ENCODE measurements at regions not wholly inside any gene's neighbourhood (a gene's known extent, or its start where the extent isn't known, plus 50 kb on each side); places are given as distances from the start of the nearest gene placed in this dataset.
A peak's percentile ranks its signal among the peaks of the same experiment; 100 is the strongest.

DNA sequence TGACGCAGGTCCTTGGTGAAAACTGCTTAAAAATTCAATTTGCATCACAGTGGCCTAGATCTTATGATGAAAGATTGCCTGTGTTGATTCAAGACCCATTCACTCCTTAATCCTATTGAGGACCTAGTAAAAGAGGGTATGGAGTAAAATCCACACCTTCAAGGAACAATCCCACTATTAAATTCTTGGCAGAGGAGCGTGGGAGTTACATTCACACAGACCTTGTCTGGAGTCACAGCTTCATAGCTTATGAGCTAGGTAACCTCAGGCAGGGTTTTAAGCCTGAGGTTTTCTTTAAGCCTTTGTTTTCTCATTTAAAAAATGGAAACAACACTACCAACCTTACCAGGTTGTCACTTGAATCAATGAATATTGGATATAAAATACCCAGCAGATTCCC, 566.5 kb upstream of the ZNF462 start:
- Histone ChIP-seq H3K27ac (no peak overlapping the region), H3K4me2 (no peak overlapping the region), H4K20me1 (no peaks in the 10 kb centered on the region), H3K9ac (no peak overlapping the region), H3K27me3 (no peaks in the 10 kb centered on the region), H3K9me3 (no peaks in the 10 kb centered on the region), H3K4me1 (no peaks in the 10 kb centered on the region), H3K36me3 (no peaks in the 10 kb centered on the region), H3K4me3 (no peak overlapping the region)
- no peak for TF ChIP-seq Cebpa-rat (IDR thresholded peaks at IDR 0.05)

DNA sequence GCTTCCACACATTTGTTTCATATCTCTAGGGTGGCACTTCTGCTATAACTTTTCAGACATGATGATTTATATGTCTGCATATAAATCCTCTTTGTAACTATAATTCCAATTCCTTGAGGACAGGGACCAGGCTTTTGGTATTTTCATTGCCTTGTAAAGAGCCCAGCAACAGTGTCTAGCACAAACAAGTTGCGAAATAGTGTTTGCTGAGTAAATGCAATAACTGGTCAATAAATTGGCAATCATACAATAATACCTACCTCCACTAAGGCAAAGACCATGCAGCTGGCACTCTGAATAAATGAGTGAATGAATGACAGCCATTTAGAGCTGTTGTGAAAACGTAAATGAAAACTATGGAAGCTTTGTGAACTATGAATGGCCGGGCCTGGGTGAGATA, 564.0 kb upstream of the ZNF462 start:
- Histone ChIP-seq H3K4me3 (no peak overlapping the region), H4K20me1 (no peaks in the 10 kb centered on the region), H3K27me3 (no peaks in the 10 kb centered on the region), H3K9me3 (no peaks in the 10 kb centered on the region), H3K9ac (no peak overlapping the region), H3K4me1 (no peaks in the 10 kb centered on the region), H3K27ac (no peak overlapping the region), H3K4me2 (no peak overlapping the region), H3K36me3 (no peaks in the 10 kb centered on the region)
- TF ChIP-seq Cebpa-rat (IDR thresholded peaks at IDR 0.05): peak; percentile 70; the same call in 1 of the 2 replicates

DNA sequence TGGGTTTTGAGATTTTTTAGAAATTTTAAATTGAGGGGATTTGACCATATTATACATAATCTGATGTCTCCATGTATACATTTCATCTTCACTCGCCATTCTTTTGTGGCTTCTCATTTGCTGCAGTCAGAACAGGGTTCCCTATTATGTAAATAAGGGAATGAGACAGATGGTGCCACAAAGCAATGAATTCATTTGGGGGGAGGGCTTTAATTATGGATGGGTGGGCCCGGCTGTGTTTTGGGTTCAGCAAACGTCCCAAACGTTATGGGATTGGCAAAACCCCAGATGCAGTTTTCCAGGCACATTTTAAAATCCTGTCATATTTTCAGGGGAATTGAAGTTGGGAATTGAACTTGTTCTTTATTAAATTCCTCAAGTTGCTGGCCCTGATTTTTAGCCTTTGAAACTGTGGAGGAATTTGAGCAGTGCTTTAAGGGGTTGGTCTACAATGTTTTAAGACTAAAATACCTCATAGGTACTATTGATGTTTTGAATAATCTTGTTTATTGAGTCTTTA, 558.5 kb upstream of the ZNF462 start:
- Histone ChIP-seq H3K4me3 (no peak overlapping the region), H3K4me2 (no peak overlapping the region), H3K27ac (no peak overlapping the region), H3K36me3 (no peaks in the 10 kb centered on the region), H3K27me3 (no peaks in the 10 kb centered on the region), H3K4me1 (no peaks in the 10 kb centered on the region), H3K9me3 (no peaks in the 10 kb centered on the region), H3K9ac (no peak overlapping the region), H4K20me1 (no peaks in the 10 kb centered on the region)
- no peak for TF ChIP-seq Cebpa-rat (IDR thresholded peaks at IDR 0.05)

DNA sequence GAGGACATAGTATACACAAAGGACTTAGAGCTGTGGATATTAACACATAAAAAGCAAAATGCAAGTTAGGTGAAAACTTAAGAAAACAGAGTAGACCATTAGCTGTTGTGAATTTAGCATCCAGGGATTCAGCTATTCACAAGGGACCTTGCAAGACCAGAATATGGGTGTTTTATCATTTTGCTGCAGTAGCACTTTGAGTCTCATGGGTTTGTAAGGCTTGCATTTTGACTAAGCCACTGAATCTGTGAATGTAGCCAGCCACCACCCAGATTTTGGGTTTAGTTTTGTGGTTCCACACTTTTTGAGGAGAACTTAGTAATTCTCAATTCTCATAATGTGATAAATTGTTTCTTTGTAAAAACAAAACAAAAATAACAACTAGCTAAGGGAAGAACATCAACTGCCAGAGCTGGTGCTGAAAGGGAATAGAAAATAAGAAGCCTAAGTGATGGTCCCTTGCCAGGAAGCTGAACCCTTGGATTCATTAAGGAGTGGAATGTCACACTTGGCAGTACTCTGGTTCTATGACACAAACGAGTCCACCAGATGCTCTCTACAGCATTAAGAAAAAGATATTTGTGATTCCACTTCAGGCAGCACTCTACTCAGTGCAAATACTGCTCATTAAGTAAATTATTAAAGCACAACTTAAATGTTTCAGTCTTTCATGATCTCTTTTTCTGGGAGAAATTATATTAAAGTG, 557.4 kb upstream of the ZNF462 start:
- Histone ChIP-seq H4K20me1 (no peaks in the 10 kb centered on the region), H3K36me3 (no peaks in the 10 kb centered on the region), H3K4me1 (no peaks in the 10 kb centered on the region), H3K4me3 (no peak overlapping the region), H3K9ac (no peak overlapping the region), H3K27me3 (no peaks in the 10 kb centered on the region), H3K4me2 (no peak overlapping the region), H3K9me3 (no peaks in the 10 kb centered on the region), H3K27ac (no peak overlapping the region)
- TF ChIP-seq Cebpa-rat (IDR thresholded peaks at IDR 0.05): no peak

DNA sequence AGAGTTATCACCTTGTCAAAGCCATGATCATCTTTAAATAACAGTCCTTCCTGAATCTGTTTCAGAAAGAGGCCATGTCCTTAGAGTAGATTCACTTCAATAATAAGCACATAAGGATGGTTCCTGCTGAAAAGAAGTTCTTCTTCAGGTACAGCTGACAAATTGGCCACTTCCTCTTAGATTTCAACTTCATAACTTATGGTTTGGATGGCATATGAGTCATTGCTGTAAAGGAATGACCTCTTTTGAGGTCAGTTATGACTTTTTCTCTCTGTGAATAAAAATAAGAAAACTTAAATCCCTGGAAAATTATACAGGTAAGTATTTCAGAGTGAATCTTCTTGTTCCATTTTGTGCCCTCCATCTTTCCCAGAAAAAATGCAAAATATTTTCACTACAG, 555.3 kb upstream of the ZNF462 start:
- Histone ChIP-seq H3K27me3 (no peaks in the 10 kb centered on the region), H4K20me1 (no peaks in the 10 kb centered on the region), H3K4me2 (no peak overlapping the region), H3K9ac (no peak overlapping the region), H3K4me3 (no peak overlapping the region), H3K4me1 (no peaks in the 10 kb centered on the region), H3K36me3 (no peaks in the 10 kb centered on the region), H3K27ac (no peak overlapping the region), H3K9me3 (no peaks in the 10 kb centered on the region)
- no peak for TF ChIP-seq Cebpa-rat (IDR thresholded peaks at IDR 0.05)

DNA sequence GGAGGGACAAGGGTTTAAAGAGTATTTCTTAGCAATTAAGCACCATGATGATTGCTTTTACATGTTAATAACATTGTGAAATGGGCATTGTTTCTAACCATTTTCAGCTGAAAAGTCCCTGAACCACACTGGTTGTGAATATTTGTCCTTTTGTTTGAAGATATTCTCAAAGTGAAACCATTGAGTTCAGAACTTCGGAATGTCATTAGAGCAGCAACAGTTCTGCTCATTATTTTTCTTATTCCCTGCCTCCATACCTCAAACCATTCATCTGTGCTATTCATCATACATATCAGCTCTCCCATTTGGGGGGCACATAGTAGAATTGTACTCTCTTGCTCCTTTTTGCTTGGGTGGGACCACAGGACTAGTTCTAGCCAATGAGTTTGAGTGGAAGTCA, 553.0 kb upstream of the ZNF462 start:
- Histone ChIP-seq H3K27me3 (no peaks in the 10 kb centered on the region), H3K4me3 (no peak overlapping the region), H3K27ac (no peak overlapping the region), H3K4me1 (no peaks in the 10 kb centered on the region), H3K4me2 (no peak overlapping the region), H3K9me3 (no peaks in the 10 kb centered on the region), H3K9ac (no peak overlapping the region), H4K20me1 (no peaks in the 10 kb centered on the region), H3K36me3 (no peaks in the 10 kb centered on the region)
- no peak for TF ChIP-seq Cebpa-rat (IDR thresholded peaks at IDR 0.05)

DNA sequence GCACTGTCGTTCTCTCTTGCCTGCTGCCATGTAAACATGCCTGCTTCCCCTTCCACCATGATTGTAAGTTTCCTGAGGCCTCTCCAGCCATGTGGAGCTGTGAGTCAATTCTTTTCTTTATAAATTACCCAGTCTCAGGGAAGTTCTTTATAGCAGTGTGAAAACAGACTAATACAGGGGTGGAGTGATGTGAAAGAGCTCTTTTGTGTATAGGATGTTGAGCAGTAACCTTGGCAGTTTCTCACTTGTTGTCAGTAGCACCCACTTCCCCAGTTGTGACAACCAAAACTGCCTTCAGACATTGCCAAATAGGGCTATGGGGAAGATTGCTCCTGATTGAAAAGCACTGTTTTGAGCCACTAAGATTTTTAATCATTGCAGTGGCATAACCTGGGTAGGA, 552.2 kb upstream of the ZNF462 start:
- Histone ChIP-seq H3K27ac (no peak overlapping the region), H3K4me1 (no peaks in the 10 kb centered on the region), H4K20me1 (no peaks in the 10 kb centered on the region), H3K9ac (no peak overlapping the region), H3K36me3 (no peaks in the 10 kb centered on the region), H3K9me3 (no peaks in the 10 kb centered on the region), H3K4me2 (no peak overlapping the region), H3K27me3 (no peaks in the 10 kb centered on the region), H3K4me3 (no peak overlapping the region)
- TF ChIP-seq Cebpa-rat (IDR thresholded peaks at IDR 0.05): no peak

DNA sequence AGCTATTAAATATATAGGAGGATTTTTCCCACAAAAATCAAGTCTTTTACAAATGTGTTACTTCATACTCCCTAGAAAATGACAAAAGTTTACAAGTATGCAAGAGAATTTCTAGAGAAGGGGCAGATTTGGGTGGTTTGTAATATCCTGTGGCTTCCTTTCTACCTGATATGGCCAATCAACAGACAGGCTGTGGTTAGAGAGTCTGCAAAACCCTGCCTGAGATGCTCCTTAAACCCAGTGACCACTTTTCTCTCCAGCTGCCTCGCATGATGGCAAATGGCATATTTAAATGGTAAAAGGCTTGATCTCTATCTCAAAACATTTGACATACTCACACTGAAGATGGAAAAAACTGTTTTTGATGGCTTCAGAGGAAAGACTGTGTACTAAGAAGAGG, 550.1 kb upstream of the ZNF462 start:
- H3K9ac ChIP-seq: no peak overlapping the region
- no peaks in the 10 kb centered on the region for H3K4me1 ChIP-seq
- H3K4me3 ChIP-seq: no peak overlapping the region
- no peak for TF ChIP-seq Cebpa-rat (IDR thresholded peaks at IDR 0.05)
- no peak overlapping the region for H3K27ac ChIP-seq
- no peaks in the 10 kb centered on the region for H3K9me3 ChIP-seq
- no peaks in the 10 kb centered on the region for H3K36me3 ChIP-seq
- no peaks in the 10 kb centered on the region for H4K20me1 ChIP-seq
- no peak overlapping the region for H3K4me2 ChIP-seq
- H3K27me3 ChIP-seq: no peaks in the 10 kb centered on the region

DNA sequence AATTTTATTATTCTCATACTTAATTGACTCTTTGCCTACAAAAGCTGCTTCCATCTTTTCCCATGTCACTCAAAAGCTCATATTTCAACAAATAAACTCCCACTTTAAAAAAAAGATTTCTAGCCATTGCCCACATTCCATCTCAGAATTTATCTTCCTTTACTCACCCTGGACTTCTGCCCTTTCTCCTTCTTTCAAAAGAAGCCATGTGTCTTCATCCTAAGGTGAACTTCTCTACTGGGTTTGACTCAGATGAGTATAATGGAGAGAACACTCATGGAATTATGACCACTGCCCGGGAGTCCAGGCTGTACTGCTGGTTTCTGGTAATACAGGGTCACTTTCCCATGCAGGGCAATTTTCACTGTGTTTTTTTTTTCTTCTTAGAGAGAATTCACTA, 548.5 kb upstream of the ZNF462 start:
- Histone ChIP-seq H4K20me1 (no peaks in the 10 kb centered on the region), H3K9ac (no peak overlapping the region), H3K4me1 (no peaks in the 10 kb centered on the region), H3K27me3 (no peaks in the 10 kb centered on the region), H3K36me3 (no peaks in the 10 kb centered on the region), H3K27ac (no peak overlapping the region), H3K4me3 (no peak overlapping the region), H3K4me2 (no peak overlapping the region), H3K9me3 (no peaks in the 10 kb centered on the region)
- TF ChIP-seq Cebpa-rat (IDR thresholded peaks at IDR 0.05): no peak

DNA sequence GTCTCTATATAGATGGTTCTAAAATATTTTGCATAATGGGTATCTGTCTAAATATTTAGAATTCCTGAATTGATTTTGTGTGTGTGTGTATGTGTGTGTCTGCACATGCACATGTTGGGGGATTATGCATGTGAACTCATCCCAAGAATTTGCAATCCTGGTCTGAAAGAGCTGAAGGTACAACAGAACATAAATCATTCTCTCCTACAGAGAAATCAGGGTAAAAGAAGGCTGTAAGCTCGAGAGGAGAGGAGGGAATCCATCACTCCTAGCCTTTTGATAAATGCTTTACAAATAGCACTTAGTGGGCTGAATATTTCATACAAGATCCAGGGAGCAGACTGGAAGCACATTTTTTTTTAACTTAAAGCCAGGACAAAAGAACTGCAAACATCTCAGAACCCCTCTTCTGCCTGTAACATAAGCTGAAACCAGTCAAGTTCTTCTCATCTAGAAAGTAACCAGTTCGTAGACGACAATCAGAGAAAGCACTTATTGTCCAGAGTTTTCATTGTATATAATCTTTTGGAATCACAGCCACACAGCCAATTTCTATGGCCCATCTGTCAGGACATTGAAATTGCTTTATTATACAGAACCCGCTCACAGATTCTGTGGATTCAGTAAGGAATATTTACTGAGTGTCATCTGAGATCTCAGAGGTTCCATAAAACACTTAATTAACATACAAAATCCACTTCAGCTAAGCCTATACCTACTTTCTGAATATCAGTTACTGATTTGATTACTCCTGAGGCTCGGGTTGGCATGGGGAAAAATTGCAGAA, 541.4 kb upstream of the ZNF462 start:
- H3K4me1 ChIP-seq: no peaks in the 10 kb centered on the region
- H3K27me3 ChIP-seq: no peaks in the 10 kb centered on the region
- H3K4me2 ChIP-seq: no peak overlapping the region
- H3K9me3 ChIP-seq: no peaks in the 10 kb centered on the region
- H3K27ac ChIP-seq: no peak overlapping the region
- TF ChIP-seq Cebpa-rat (IDR thresholded peaks at IDR 0.05): no peak
- H3K4me3 ChIP-seq: no peak overlapping the region
- H4K20me1 ChIP-seq: no peaks in the 10 kb centered on the region
- H3K36me3 ChIP-seq: no peaks in the 10 kb centered on the region
- no peak overlapping the region for H3K9ac ChIP-seq
